Glomerular endothelial cell (primary cell): ENCODE measurements at regions not wholly inside any gene's neighbourhood (a gene's known extent, or its start where the extent isn't known, plus 50 kb on each side); places are given as distances from the start of the nearest gene placed in this dataset.

ENCODE experiments used
- DNase-seq: peaks from one replicate; pipeline ENCODE4 v3.0.0-alpha.2; 2011; ENCODE audit warnings: low read depth, low spot score; ENCODE audit errors: extremely low read depth

- no peak for DNase-seq
Measured at GRCh38 chr13:40316301-40316700, 350.1 kb downstream of the FOXO1 start.

- DNase-seq: no peak
Measured at GRCh38 chr13:40317980-40318327, 348.5 kb downstream of the FOXO1 start.

GRCh38 chr13:40318366-40318765 is 348.1 kb downstream of the FOXO1 start:
- DNase-seq: no peak

GRCh38 chr13:40319699-40320579 is 346.5 kb downstream of the FOXO1 start:
- no peak for DNase-seq

- DNase-seq: no peak
Measured at GRCh38 chr13:40328091-40328490, 338.4 kb downstream of the FOXO1 start.

GRCh38 chr13:40329781-40330485 is 336.5 kb downstream of the FOXO1 start:
- DNase-seq: no peak

GRCh38 chr13:40330950-40331349 is 335.5 kb downstream of the FOXO1 start:
- DNase-seq: no peak

GRCh38 chr13:40331802-40332201 is 334.6 kb downstream of the FOXO1 start:
- DNase-seq: no peak

- DNase-seq: no peak
Measured at GRCh38 chr13:40333226-40333625, 333.2 kb downstream of the FOXO1 start.

GRCh38 chr13:40334031-40334430 is 332.4 kb downstream of the FOXO1 start:
- no peak for DNase-seq

GRCh38 chr13:40334616-40335015 is 331.8 kb downstream of the FOXO1 start:
- DNase-seq: no peak

GRCh38 chr13:40336228-40337221 is 329.9 kb downstream of the FOXO1 start:
- DNase-seq: no peak

GRCh38 chr13:40337651-40338050 is 328.8 kb downstream of the FOXO1 start:
- no peak for DNase-seq

- DNase-seq: no peak
Measured at GRCh38 chr13:40338217-40338616, 328.2 kb downstream of the FOXO1 start.

- DNase-seq: no peak
Measured at GRCh38 chr13:40340368-40341095, 325.9 kb downstream of the FOXO1 start.

- DNase-seq: no peak
Measured at GRCh38 chr13:40341096-40341471, 325.4 kb downstream of the FOXO1 start.

GRCh38 chr13:40341501-40341900 is 324.9 kb downstream of the FOXO1 start:
- DNase-seq: no peak

- DNase-seq: no peak
Measured at GRCh38 chr13:40342461-40342860, 324.0 kb downstream of the FOXO1 start.

- no peak for DNase-seq
Measured at GRCh38 chr13:40342901-40343300, 323.5 kb downstream of the FOXO1 start.

- DNase-seq: no peak
Measured at GRCh38 chr13:40343550-40344269, 322.7 kb downstream of the FOXO1 start.
